HPDE6-E6E7 (cell line): ENCODE measurements at regions not wholly inside any gene's neighbourhood (a gene's known extent, or its start where the extent isn't known, plus 50 kb on each side); places are given as distances from the start of the nearest gene placed in this dataset.
A peak's percentile ranks its signal among the peaks of the same experiment; 100 is the strongest.
"Not testable (repeated sequence)": the region's sequence is repeated elsewhere in the genome, so short reads cannot be mapped to it uniquely, and the experiment has no call there.

Experiments used
- DNase-seq: peaks from one replicate; pipeline ENCODE4 v3.0.0; 2011; ENCODE audit warnings: missing footprints; ENCODE audit errors: extremely low spot score

DNA sequence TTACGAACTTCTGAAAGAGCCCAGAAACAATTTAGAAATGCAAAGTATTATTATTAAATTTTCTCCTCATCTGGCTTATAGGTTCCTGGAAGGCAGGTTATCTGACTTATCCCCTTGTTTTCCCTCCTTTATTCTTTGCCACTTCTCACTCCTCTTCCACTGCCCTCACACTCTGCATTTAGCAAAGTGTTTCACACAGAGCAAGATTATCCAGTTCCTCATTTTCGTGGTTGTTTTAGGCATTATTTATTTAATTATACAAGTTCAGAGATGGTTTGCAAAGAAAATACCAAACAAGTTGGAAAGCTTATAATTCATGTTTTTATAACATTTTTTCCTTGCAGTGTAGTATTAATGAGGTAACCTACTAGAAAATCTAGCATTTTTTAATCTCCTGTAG, 544.9 kb downstream of the NSUN3 start:
- DNase-seq = no peak

DNA sequence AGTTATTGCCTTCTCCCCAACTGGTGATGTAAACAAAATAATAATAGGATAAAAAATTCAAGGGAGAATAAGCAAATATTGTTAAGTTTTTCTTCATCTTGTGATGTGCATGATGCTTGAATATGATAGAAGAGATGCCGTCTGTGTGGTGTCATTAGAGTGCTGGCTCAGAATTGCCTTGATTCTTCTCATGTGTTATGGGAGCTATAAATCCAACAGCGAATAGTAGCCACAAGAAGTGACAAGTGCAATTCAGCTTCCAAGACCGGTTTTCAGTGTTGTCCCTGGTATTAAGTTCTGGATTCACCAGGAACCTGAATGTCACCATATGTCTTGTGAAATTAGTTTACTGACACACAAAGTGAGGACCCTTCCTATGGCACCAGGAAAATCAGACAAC, 547.0 kb downstream of the NSUN3 start:
- no peak for DNase-seq

DNA sequence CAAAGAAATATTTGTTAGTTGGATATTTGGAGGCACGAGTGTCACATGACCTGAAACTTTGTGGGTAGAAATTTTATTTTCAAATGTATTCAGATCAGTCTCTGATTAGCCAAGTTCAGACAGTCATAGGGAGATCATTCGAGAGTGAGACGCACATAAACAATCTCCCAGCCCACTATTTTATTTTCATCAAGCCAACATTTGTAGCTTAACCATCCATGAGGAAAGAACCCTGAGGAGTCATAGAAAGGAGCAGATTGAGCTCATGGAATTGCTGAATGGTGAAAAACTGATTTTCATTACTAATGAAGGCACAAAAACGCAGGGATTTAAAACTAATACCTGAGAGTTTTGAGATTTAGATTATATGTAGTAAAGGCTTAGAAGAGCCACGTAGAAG, 548.7 kb downstream of the NSUN3 start:
- no peak for DNase-seq

DNA sequence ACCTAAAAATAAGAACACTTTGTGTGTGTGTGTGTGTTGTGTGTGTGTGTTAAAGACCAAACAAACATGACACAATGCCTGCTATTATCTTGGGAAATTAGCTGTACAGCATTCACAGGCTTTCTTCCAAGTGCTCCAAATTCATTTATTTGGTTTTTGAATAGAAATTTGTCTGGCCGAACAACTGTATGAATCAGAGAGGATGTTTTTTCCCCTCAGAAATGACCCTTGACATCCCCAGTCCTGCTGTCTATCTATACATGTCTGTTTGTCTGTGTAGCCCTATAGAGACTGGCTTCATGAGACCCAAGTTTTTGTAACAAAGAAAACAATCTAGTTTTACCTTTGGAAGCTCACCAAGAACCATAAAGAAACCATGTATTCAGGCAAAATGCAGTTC, 549.8 kb downstream of the NSUN3 start:
- DNase-seq = no peak

DNA sequence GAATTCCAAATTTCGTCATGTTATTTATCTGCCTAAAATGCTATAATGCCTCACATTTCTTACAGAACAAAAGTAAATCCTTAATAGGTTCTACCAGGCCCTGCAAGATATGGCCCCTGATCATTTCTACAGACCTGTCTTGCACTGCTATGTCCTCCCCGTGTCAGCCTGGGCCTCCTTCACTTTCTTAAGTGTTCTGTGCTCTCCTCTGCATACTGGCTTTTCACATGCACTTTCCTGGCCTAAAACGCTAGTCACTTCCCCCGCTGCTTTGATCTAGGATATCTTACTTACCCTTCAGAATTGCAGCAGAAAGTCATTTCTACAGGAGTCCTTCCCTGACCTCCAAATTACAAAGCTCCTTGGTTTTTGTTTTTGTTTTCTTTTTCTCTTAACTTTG, 551.3 kb downstream of the NSUN3 start:
- DNase-seq = no peak

DNA sequence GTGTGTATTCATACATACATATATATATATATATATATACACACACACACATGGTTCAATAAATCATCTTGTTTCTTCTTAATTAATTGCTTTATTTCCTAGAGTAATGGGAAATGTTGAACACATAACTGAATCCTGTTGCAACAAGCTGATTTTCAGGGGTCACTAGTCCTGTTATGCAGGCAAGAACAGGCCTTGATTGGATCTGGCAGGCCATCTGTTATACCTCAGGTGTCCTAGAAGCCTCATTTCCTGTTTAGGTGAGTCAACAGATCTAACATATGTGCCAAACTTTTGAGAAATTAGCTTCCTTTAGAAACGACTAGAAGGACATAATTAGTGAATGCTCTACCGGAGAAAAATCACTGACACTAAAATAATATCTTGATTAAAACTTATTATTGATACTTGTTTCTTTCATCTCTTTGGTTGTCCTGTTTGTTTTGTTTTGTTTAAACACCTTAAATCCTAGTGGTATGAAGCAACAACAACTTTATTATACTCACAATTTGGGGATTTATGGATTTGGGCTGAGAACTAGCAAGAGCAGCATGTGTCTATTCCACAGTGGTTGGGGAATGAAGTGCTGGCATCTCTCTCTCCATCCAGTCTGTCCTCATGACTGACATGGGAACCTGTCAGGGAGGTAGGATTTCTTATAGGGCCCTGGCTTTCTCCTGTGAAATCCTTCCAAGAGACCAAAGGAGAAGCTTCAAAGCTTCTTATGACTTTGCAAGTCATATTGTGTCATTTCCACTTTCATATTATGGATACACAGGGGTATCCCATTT, 552.6 kb downstream of the NSUN3 start:
- DNase-seq = peak; percentile 57

DNA sequence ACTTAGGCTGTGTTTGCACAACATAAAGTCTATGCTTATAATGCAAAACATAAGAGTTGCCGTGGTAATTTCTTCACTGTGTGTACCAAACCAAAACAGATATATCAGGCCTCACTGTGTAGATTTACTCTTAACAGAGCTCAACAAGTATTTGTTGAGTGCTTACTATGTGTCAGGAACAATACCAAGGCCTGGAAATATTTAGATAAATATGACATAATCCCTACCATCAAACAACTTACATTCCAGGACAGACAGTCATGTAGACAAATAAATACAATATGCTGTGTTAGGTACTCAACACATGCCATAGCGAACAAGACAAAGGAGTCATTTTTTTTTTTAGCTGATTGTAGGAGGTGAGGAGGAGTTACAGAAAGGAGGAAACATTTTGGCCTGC, 554.0 kb downstream of the NSUN3 start:
- no peak for DNase-seq

DNA sequence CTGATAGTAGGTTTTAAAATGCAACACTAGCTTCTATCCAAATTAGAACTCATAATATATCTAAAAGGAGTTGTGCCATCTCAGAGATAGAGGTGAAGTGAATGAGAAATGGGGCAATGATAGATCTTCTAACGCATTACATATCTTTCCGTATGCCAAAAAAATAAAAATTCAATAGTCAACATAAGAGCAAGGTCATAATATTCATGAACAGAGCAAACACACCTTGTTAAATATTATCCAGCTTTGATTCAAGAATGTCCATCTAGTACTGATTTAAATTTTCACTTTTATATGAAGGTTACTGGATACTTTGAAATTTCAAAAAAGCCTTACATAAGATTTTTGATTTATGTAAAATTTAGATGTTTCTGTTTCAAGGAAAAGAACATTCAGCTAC, 554.5 kb downstream of the NSUN3 start:
- no peak for DNase-seq

DNA sequence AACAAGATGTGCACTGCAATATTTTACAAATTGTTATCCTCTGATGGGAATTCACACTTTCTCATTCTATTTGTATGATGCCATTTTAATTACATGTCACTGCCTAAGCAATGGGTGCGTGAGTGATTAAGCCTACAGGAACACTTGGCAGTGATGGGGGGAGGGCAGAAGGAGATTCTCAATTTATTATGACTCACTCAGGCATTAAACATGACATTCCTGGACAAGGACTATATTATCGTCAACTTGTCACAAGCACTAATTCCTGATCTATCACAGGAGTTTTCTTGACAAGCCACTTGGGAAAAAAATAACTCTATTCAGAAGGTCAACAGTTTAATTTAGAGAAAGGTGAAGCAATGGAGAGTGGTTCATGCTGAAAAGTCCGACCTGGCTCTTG, 556.8 kb downstream of the NSUN3 start:
- no peak for DNase-seq

DNA sequence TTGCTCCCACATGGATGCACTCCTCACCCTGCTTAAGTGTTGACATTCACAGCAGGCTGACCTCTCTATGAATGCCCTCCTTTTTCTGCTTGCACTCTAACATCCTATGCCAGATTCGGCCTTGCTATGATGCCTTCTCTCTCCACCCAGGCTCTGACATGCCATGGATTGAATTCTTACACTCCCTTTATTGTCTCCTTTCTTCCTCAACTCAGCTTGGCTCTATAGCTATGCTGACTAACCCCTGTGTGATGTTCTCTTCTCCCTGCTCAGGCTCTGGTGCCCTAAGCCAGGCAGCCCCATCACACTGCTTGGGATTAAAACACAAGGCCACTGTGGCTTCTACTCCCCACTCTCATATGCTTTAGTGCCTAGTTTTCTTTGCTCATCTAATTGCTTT, 563.7 kb downstream of the NSUN3 start:
- DNase-seq = no peak

DNA sequence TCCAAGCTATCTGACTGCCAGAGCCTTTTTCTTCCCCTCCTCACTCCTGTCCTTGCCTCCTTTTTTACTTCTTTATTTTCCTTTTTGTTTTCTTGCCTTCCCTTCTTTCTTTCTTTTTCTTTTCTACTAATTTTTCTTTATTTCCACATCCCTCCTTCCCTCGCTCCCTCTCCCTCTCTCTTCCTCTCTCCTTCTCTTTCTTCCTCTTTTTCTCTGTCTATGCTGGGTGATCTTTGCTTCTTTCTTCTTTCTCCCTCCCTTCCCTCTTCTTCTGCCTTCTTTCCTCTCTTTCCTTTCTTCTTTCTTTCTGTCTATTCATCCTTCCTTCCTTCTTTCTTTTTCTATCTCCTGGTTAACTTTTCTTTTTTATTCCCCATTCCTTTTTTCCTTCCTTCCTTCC, 564.8 kb downstream of the NSUN3 start:
- no peak for DNase-seq

DNA sequence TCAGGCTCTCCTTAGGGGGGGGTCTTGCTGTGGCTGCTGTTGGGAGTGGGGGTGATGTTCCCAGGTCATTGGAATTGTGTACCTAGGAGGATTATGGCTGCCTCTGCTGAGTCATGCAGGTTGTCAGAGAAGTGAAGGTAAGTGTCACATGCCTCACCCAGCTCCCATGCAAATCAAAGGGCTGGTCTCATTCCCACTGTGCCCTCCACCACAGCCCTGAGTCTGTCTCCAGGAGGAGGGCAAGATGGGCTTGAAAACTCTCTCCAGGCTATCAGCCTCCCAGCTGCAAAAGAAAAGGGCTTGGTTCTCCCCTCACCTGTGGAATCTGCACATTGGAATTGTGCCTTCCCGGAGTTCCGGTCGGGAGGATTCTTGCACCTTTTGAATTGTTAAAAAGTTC, 580.5 kb downstream of the NSUN3 start:
- no peak for DNase-seq

DNA sequence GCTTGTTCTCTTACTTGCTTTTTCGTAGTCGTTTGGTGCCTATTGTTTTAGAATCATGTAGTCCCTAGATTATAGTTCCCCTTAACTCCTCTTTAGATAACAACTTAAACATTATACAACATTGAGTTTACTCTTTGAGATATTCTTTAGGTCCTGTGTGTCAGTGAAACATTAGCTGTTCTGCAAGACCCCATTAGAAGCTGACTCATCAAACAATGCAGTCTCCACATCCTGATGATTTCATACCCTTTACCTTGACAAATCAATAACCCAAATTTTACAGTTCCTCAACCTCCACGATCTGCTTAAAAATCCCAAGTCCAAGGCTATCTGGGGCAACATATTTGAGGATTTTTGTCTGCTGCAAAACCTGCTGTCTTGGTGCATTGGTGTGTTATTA, 582.9 kb downstream of the NSUN3 start:
- DNase-seq = no peak

DNA sequence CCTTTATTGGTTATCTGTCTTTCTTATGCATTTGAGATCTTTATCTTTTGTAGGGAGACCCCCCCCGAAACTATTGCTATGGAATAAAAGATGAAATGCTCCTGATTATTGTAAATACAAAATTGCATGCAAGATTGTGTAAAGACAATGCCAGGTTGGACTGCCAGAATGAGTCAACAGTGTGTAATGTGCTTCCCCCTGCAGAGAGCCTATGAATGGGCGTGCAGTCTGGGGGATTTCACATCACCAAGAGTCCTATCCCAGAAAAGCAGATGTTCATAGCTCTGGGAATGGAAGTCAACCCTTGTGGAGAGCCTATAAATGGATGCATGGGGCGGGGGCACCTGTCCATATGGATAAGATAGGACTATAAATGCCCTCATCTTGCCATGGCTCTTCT, 584.3 kb downstream of the NSUN3 start:
- no peak for DNase-seq

DNA sequence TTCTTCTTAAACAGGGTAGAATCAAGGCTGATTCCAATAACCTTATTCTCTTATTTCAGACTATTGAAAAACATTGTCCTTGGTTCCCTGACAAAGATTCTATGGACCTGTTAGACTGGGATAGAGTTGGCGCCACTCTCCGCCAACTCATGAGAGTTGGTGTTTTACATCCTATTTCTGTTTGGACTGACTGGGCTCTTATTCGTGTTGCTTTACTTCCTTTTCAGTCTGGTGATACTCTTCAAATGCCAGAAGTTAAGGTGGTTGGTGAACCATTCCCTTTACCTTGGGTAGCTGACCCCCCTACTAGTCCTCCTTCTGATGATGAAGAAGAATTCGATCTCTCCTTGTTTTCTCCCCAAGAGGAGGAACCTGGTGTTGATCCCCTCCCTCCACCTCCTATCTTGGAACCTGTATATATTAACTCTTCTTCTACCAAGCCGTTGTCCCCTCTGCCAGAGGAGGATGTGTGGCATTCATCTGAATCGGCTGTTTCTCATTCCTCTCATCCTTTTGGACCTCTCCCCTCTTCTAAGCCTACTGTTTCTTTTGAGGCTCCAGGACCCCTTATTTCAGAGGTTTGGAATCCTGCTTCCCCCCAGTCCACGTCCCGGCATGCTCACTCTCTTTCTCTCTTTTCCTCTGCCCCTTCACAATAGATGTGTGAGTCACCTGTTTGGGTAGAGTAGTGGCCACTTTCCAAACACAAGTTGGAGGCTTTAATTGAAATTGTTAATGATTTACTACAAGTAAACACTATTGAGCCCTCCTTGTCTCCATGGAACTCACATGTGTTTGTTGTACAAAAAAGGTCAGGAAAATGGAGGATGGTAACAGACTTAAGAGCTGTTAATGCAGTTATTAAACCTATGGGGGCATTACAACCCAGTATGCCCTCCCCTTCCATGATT, 585.7 kb downstream of the NSUN3 start:
- not testable (repeated sequence) for DNase-seq

DNA sequence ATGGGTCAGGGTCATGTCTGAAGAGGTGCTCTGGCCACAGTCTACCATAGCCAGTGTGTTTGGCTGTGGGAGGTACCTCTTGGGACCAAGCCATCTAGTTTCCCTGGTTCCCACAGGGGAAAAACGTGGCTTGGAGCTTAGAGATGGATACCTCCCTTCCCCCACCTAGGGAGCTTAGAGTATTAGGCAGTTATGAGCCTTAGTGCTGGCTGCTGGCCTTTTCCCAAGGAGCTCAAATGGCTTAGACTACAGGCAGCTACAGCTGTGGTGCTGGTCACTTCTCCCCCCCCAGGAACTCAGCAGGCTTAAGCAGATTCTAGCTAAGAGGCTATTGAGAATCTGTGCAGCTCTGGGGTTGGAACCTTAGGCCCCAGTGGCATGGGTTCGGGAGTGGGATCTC, 591.2 kb downstream of the NSUN3 start:
- DNase-seq = no peak

DNA sequence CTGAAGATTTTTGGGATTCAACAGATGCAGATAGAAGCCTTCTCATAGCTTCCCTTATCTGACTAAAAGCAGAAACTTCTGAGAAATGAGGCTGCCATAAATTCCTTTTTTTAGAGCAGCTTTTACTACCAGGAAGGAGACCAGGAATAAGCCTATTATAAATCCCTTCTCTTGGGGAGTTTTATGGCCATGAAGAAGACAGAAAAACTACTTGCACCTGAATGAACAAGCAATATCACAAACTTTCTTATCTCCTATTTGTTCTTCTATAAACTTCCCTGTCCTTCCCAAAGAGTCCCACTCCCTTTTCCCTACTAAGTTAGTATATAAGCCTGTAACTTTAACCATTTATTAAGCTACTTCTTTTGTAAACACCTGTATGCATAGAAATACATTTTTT, 603.1 kb downstream of the NSUN3 start:
- DNase-seq = no peak

DNA sequence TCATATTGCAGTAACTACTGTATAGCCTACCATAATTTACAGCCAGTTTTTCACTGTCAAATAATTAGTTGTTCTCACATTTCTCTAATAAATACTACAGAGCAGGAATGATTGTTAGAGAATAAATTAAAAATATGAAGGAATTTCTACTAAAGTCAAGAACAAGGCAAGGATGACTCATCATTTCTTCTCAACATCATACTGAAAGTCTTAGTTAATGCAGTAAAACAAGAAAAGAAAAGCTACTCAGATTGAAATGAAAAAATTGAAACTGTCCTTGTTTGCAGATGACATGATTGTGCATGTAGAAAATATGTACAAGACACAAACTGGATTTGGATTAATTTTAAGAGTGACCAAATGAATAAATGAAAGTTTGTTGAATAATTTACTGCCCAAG, 608.2 kb downstream of the NSUN3 start:
- DNase-seq = no peak

DNA sequence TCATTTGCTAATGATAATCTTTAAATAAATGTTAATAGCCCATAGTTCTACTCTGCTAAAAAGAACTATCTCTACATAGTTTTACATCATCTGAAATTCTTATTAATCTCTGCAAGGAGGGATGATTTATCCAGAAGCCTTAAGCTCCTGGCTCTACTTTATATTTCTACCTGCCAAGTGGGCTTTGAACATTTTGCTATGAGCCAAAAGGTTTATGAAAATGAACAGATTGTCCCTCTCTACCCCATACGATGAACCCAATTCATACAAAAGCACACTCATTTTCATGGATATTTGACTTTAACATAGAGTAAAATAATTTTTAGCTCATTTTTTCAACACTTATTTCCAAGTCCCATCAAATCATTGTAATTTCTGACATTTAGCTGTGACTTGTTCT, 611.0 kb downstream of the NSUN3 start:
- no peak for DNase-seq

DNA sequence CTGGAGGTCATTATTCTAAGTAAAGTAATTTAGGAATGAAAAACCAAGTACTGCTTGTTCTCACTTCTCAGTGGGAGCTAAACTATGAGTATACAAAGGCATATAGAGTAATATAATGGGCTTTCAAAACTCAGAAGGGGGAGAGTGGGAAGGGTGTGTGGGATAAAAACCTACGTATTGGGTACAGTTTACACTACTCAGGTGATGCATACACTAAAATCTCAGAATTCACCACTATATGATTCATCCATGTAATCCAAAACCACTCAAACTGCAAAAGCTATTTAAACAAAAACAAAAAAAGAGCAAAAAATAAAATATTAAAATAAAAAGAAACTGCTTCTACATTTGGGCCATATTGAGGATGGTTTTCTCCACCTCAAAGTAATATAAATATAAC, 623.3 kb downstream of the NSUN3 start:
- DNase-seq = no peak

DNA sequence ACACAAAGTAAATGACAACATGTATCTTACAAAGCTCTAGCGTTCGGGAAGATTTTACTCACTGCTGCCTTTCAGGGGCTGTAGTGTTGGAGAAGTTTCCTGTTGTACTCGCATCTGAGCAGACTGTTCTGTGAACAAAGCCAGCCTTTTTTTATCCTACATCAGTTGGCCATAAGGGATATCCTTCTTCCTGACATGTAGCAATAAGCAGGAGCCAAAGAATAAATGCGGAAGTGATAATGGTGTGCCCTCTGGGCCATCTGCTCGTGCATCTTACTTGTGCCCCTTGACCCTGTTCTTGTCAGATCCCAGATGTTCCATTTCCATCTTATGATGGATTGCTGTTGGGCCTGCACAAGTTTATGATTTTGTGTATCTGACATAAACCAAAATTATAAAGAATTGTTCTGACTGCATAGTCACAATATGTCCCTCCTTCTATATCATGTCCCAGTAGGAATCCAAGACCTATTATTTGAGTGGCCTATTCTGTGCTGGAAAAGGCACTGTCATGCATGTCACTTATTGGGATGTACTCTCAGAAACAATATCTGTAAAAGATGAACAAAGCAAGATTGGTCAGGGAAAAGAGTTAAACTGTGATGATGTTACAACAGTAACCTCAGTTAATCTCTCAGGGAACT, 631.3 kb downstream of the NSUN3 start:
- DNase-seq = no peak

DNA sequence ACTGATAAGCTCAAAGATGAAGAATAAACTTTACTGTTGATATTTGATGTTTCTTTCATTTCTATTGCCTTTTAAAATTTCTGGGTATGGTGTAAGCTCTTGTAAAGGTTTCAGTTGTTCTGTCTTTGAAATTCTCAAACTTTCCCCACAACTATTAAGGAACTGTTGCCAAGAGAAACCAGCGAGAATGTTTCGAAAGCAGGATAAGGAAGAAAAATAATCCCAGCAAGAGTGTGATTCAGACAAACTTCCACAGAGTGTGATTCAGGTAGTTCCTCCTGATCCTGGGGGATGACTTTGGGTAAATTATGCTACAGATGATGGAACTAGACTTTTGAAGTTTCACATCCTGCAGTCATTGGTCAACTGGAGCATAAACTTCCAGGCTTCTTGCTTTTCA, 632.0 kb downstream of the NSUN3 start:
- peak; percentile 4 for DNase-seq

DNA sequence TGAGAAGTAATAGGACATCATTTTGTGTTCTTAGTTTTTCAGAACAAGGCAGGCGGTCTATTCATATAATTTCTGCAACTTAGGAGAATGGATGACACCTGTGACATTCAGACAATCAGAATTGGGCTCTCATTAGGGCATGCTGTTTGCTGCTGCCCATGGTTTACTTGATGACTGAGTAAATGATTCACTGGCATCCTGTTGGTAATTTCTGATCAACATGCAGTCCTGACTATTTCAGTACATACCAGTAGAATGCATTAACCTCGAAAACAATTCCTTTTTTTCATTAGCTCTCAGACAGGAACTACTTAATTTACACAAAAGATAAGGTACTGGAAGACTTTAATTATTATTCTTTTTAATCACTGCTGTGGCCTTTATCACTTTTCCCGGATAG, 641.6 kb downstream of the NSUN3 start:
- DNase-seq = no peak
